Ishikawa (cell line): ENCODE measurements at regions not wholly inside any gene's neighbourhood (a gene's known extent, or its start where the extent isn't known, plus 50 kb on each side); places are given as distances from the start of the nearest gene placed in this dataset.

Experiments used
- CEBPB ChIP-seq: IDR thresholded peaks from 2 replicates; pipeline ENCODE4 v1.6.1; 2012
- CREB1 ChIP-seq: IDR thresholded peaks from 2 replicates; pipeline ENCODE4 v1.6.1; 2012; ENCODE audit warnings: low read depth
- EGR1 ChIP-seq: IDR thresholded peaks from 2 replicates; pipeline ENCODE4 v1.6.1; 2012
- EP300 ChIP-seq: IDR thresholded peaks from 2 replicates; pipeline ENCODE4 v1.6.1; 2012; ENCODE audit warnings: borderline replicate concordance
- FOXM1 ChIP-seq: IDR thresholded peaks from 2 replicates; pipeline ENCODE4 v1.6.1; 2012; ENCODE audit warnings: low read depth, borderline replicate concordance
- MAX ChIP-seq: IDR thresholded peaks from 2 replicates; pipeline ENCODE4 v1.6.1; 2012
- NFIC ChIP-seq: IDR thresholded peaks from 2 replicates; pipeline ENCODE4 v1.6.1; 2012
- RAD21 ChIP-seq: IDR thresholded peaks from 2 replicates; pipeline ENCODE4 v1.6.1; 2012; ENCODE audit warnings: low read depth
- REST ChIP-seq: IDR thresholded peaks from 2 replicates; pipeline ENCODE4 v1.6.1; 2012; ENCODE audit warnings: low read depth, mild to moderate bottlenecking
- TAF1 ChIP-seq: IDR thresholded peaks from 2 replicates; pipeline ENCODE4 v1.6.1; 2012; ENCODE audit warnings: low read depth, mild to moderate bottlenecking
- TCF12 ChIP-seq: IDR thresholded peaks from 2 replicates; pipeline ENCODE4 v1.6.1; 2012; ENCODE audit warnings: low read depth
- TEAD4 ChIP-seq: IDR thresholded peaks from 2 replicates; pipeline ENCODE4 v1.6.1; 2012
- USF1 ChIP-seq: IDR thresholded peaks from 2 replicates; pipeline ENCODE4 v1.6.1; 2012
- YY1 ChIP-seq: IDR thresholded peaks from 2 replicates; pipeline ENCODE4 v1.6.1; 2012; ENCODE audit warnings: low read depth
- ZBTB7A ChIP-seq: IDR thresholded peaks from 2 replicates; pipeline ENCODE4 v1.6.1; 2012; ENCODE audit warnings: low read depth

- TF ChIP-seq CEBPB (no peak), TAF1 (no peak), NFIC (no peak), EP300 (no peak), YY1 (no peak), TCF12 (no peak), REST (no peak), EGR1 (no peak), ZBTB7A (no peak), FOXM1 (no peak), RAD21 (no peak), USF1 (no peak), TEAD4 (no peak), MAX (no peak), CREB1 (no peak)
Observed at GRCh38 chr7:12092499-12093130, 118.5 kb upstream of the TMEM106B start.

GRCh38 chr7:12093365-12093764 lies 117.7 kb upstream of the TMEM106B start:
- TF ChIP-seq REST (no peak), EP300 (no peak), TAF1 (no peak), USF1 (no peak), RAD21 (no peak), CEBPB (no peak), CREB1 (no peak), MAX (no peak), FOXM1 (no peak), YY1 (no peak), TEAD4 (no peak), EGR1 (no peak), NFIC (no peak), ZBTB7A (no peak), TCF12 (no peak)

- TF ChIP-seq ZBTB7A (no peak), REST (no peak), USF1 (no peak), TCF12 (no peak), FOXM1 (no peak), NFIC (no peak), TEAD4 (no peak), CEBPB (no peak), EGR1 (no peak), RAD21 (no peak), EP300 (no peak), CREB1 (no peak), YY1 (no peak), TAF1 (no peak), MAX (no peak)
Observed at GRCh38 chr7:12094365-12094921, 116.7 kb upstream of the TMEM106B start.

- TF ChIP-seq REST, result no peak
- no peak for TF ChIP-seq MAX
- TF ChIP-seq CREB1, result no peak
- no peak for TF ChIP-seq TEAD4
- TF ChIP-seq CEBPB, result no peak
- TF ChIP-seq RAD21, result no peak
- TF ChIP-seq EP300, result no peak
- TF ChIP-seq TCF12, result no peak
- no peak for TF ChIP-seq YY1
- no peak for TF ChIP-seq USF1
- TF ChIP-seq FOXM1, result no peak
- no peak for TF ChIP-seq EGR1
- no peak for TF ChIP-seq NFIC
- TF ChIP-seq ZBTB7A, result no peak
- TF ChIP-seq TAF1, result no peak
Observed at GRCh38 chr7:12102126-12102525, 109.0 kb upstream of the TMEM106B start.
